Stomach (tissue), 4 donors: ENCODE measurements at regions not wholly inside any gene's neighbourhood (a gene's known extent, or its start where the extent isn't known, plus 50 kb on each side); places are given as distances from the start of the nearest gene placed in this dataset.
"Not testable (repeated sequence)": the region's sequence is repeated elsewhere in the genome, so short reads cannot be mapped to it uniquely, and the experiment has no call there.

Experiments
- EP300 ChIP-seq: sonication (generic); formaldehyde crosslinking; IDR thresholded peaks from one replicate; pipeline ENCODE4 v1.6.1; 2017; ENCODE audit warnings: antibody characterized with exemption
- POLR2A ChIP-seq, 4 donors: fragments of 450-650 bp; IDR thresholded peaks; one replicate each; pipeline ENCODE4 v1.6.1; 2016; ENCODE audit warnings: antibody characterized with exemption in 4 of 4, control low read depth in 2 of 4, mild to moderate bottlenecking in 1 of 4, moderate library complexity in 1 of 4
- TF ChIP-seq, protein P1 (sequence below), 7 experiments: fragments of 450-650 bp in 4 of 7; fragments of 200-600 bp in 3 of 7; sonication (generic) in 3 of 7; IDR thresholded peaks; one replicate each; pipeline ENCODE4 v1.5.1; 2016 to 2019; ENCODE audit warnings: antibody characterized with exemption in 7 of 7, control low read depth in 2 of 7, mild to moderate bottlenecking in 1 of 7

GRCh38 chr4:131762234-131762633 is 1386.9 kb upstream of the PCDH10 start:
- TF ChIP-seq, protein P1, sequence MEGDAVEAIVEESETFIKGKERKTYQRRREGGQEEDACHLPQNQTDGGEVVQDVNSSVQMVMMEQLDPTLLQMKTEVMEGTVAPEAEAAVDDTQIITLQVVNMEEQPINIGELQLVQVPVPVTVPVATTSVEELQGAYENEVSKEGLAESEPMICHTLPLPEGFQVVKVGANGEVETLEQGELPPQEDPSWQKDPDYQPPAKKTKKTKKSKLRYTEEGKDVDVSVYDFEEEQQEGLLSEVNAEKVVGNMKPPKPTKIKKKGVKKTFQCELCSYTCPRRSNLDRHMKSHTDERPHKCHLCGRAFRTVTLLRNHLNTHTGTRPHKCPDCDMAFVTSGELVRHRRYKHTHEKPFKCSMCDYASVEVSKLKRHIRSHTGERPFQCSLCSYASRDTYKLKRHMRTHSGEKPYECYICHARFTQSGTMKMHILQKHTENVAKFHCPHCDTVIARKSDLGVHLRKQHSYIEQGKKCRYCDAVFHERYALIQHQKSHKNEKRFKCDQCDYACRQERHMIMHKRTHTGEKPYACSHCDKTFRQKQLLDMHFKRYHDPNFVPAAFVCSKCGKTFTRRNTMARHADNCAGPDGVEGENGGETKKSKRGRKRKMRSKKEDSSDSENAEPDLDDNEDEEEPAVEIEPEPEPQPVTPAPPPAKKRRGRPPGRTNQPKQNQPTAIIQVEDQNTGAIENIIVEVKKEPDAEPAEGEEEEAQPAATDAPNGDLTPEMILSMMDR (IDR thresholded peaks at IDR 0.05): not testable (repeated sequence)
- TF ChIP-seq POLR2A (IDR thresholded peaks at IDR 0.05); EP300: not testable (repeated sequence)
